OCI-LY3 (cell line): ENCODE measurements at regions not wholly inside any gene's neighbourhood (a gene's known extent, or its start where the extent isn't known, plus 50 kb on each side); places are given as distances from the start of the nearest gene placed in this dataset.

Source experiments
- CTCF ChIP-seq: fragments of 200-600, 300-600 bp; sonication (generic); IDR thresholded peaks from 2 replicates; pipeline ENCODE4 v1.5.1; 2014; ENCODE audit warnings: antibody characterized with exemption, low read length, low read depth
- EZH2phosphoT487 ChIP-seq: fragments of 200-600 bp; shearing (Covaris generic); IDR thresholded peaks from 2 replicates; pipeline ENCODE4 v1.6.1; 2018; ENCODE audit warnings: antibody characterized with exemption, mixed run types, low read depth

GRCh38 chr21:27067226-27067625, 100.3 kb upstream of the ADAMTS5 start:
- no peak for TF ChIP-seq CTCF
- TF ChIP-seq EZH2phosphoT487: no peak
